ENCODE measurements at regions not wholly inside any gene's neighbourhood (a gene's known extent, or its start where the extent isn't known, plus 50 kb on each side); places are given as distances from the start of the nearest gene placed in this dataset.

GRCh38 chr6:56806368-56806767 lies 148.5 kb upstream of the BEND6 start:
- no peak for TF ChIP-seq FOXP2 (optimal IDR thresholded peaks at IDR 0.05; ENCODE audit: borderline replicate concordance, extremely low read depth, extremely low read length, insufficient read depth)

- TF ChIP-seq REST (IDR thresholded peaks at IDR 0.05; ENCODE audit: insufficient read depth in 1 of 2, low read depth in 2 of 2, low read length in 2 of 2) (no peak), POLR2AphosphoS5 (IDR thresholded peaks at IDR 0.05; ENCODE audit: low read depth, low read length) (no peak), TAF1 (IDR thresholded peaks at IDR 0.05; ENCODE audit: borderline replicate concordance, insufficient read depth, low read length) (no peak), SIN3A (IDR thresholded peaks at IDR 0.05; ENCODE audit: borderline replicate concordance, insufficient read depth, low read length) (no peak), FOXP2 (optimal IDR thresholded peaks at IDR 0.05; ENCODE audit: borderline replicate concordance, extremely low read depth, extremely low read length, insufficient read depth) (no peak)
Measured at GRCh38 chr6:56804996-56805395, 149.9 kb upstream of the BEND6 start.

GRCh38 chr6:56803594-56803993 lies 151.3 kb upstream of the BEND6 start:
- TF ChIP-seq TAF1 (IDR thresholded peaks at IDR 0.05; ENCODE audit: borderline replicate concordance, insufficient read depth, low read length): 0 out of 2 replicates have a peak, but pooled peaks have one; percentile 14
- TF ChIP-seq SIN3A (IDR thresholded peaks at IDR 0.05; ENCODE audit: borderline replicate concordance, insufficient read depth, low read length): no peak

- TF ChIP-seq POLR2AphosphoS5 (IDR thresholded peaks at IDR 0.05; ENCODE audit: low read depth, low read length): no peak
- TF ChIP-seq TAF1 (IDR thresholded peaks at IDR 0.05; ENCODE audit: borderline replicate concordance, insufficient read depth, low read length): no peak
- TF ChIP-seq REST (IDR thresholded peaks at IDR 0.05; ENCODE audit: insufficient read depth in 1 of 2, low read depth in 2 of 2, low read length in 2 of 2): no peak
- TF ChIP-seq SIN3A (IDR thresholded peaks at IDR 0.05; ENCODE audit: borderline replicate concordance, insufficient read depth, low read length): 0 out of 2 replicates have a peak, but pooled peaks have one; percentile 66
- TF ChIP-seq FOXP2 (optimal IDR thresholded peaks at IDR 0.05; ENCODE audit: borderline replicate concordance, extremely low read depth, extremely low read length, insufficient read depth): no peak
Measured at GRCh38 chr6:56802584-56802983, 152.3 kb upstream of the BEND6 start.

- TF ChIP-seq REST (IDR thresholded peaks at IDR 0.05; ENCODE audit: insufficient read depth in 1 of 2, low read depth in 2 of 2, low read length in 2 of 2) (no peak), SIN3A (IDR thresholded peaks at IDR 0.05; ENCODE audit: borderline replicate concordance, insufficient read depth, low read length) (no peak), TAF1 (IDR thresholded peaks at IDR 0.05; ENCODE audit: borderline replicate concordance, insufficient read depth, low read length) (no peak), POLR2AphosphoS5 (IDR thresholded peaks at IDR 0.05; ENCODE audit: low read depth, low read length) (no peak), FOXP2 (optimal IDR thresholded peaks at IDR 0.05; ENCODE audit: borderline replicate concordance, extremely low read depth, extremely low read length, insufficient read depth) (no peak)
Measured at GRCh38 chr6:56799989-56800388, 154.9 kb upstream of the BEND6 start.

GRCh38 chr6:56798163-56798562 lies 155.5 kb upstream of the DST start:
- TF ChIP-seq POLR2AphosphoS5 (IDR thresholded peaks at IDR 0.05; ENCODE audit: low read depth, low read length) (no peak), REST (IDR thresholded peaks at IDR 0.05; ENCODE audit: insufficient read depth in 1 of 2, low read depth in 2 of 2, low read length in 2 of 2) (no peak), FOXP2 (optimal IDR thresholded peaks at IDR 0.05; ENCODE audit: borderline replicate concordance, extremely low read depth, extremely low read length, insufficient read depth) (no peak), SIN3A (IDR thresholded peaks at IDR 0.05; ENCODE audit: borderline replicate concordance, insufficient read depth, low read length) (no peak), TAF1 (IDR thresholded peaks at IDR 0.05; ENCODE audit: borderline replicate concordance, insufficient read depth, low read length) (no peak)
